WERI-Rb-1 (cell line): ENCODE measurements at regions not wholly inside any gene's neighbourhood (a gene's known extent, or its start where the extent isn't known, plus 50 kb on each side); places are given as distances from the start of the nearest gene placed in this dataset.

ENCODE experiments used
- DNase-seq: peaks from one replicate; pipeline ENCODE4 v3.0.0-alpha.2; 2020
- H3K27ac ChIP-seq: fragments of 250-450 bp; sonication (Bioruptor Pico); 2 replicates; pipeline ENCODE4 v1.5.1; 2020; ENCODE audit warnings: mild to moderate bottlenecking, moderate library complexity
- H3K27me3 ChIP-seq: fragments of 250-450 bp; sonication (Bioruptor Pico); 2 replicates; pipeline ENCODE4 v1.5.1; 2021; ENCODE audit warnings: mild to moderate bottlenecking, low read depth, moderate library complexity; ENCODE audit not compliant: insufficient read depth, severe bottlenecking
- H3K36me3 ChIP-seq: fragments of 250-450 bp; sonication (Bioruptor Pico); 2 replicates; pipeline ENCODE4 v1.5.1; 2020; ENCODE audit warnings: mild to moderate bottlenecking, moderate library complexity
- H3K4me3 ChIP-seq: 2 replicates; pipeline ENCODE4 v1.5.1; 2011; ENCODE audit warnings: low read depth, mild to moderate bottlenecking, control low read depth, low read length
- H3K9me3 ChIP-seq: fragments of 250-450 bp; sonication (Bioruptor Pico); 2 replicates; pipeline ENCODE4 v1.5.1; 2021; ENCODE audit warnings: mild to moderate bottlenecking, moderate library complexity; ENCODE audit not compliant: severe bottlenecking
- TF ChIP-seq, protein P1 (sequence below): IDR thresholded peaks from 2 replicates; pipeline ENCODE4 v1.5.1; 2011; ENCODE audit warnings: low read depth, mild to moderate bottlenecking, control low read depth, inconsistent platforms, low read length

DNA sequence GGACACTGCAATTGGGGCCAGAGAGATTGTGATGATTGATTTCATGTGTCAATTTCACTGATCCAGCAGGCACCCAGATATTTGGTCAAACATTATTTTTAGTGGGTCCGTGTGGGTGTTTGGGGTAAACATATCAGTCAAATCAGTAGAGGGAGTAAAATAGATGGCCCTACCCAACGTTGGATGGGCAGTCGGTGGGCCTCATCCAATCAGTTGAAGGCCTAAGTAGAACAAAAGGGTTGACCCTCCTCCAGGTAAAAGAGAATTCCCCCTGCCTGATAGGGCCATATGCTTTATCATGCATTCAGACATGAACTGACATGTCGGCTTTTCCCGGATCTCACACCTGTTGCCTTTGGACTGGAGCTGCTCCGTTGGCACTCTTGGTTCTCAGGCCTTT, 195.1 kb upstream of the CAND1 start:
- DNase-seq, result no peak
- Histone ChIP-seq H3K9me3 (no peaks in the 10 kb centered on the region), H3K36me3 (no peaks in the 10 kb centered on the region), H3K27me3 (no peaks in the 10 kb centered on the region), H3K27ac (no peak overlapping the region), H3K4me3 (no peak overlapping the region)
- TF ChIP-seq, protein P1, sequence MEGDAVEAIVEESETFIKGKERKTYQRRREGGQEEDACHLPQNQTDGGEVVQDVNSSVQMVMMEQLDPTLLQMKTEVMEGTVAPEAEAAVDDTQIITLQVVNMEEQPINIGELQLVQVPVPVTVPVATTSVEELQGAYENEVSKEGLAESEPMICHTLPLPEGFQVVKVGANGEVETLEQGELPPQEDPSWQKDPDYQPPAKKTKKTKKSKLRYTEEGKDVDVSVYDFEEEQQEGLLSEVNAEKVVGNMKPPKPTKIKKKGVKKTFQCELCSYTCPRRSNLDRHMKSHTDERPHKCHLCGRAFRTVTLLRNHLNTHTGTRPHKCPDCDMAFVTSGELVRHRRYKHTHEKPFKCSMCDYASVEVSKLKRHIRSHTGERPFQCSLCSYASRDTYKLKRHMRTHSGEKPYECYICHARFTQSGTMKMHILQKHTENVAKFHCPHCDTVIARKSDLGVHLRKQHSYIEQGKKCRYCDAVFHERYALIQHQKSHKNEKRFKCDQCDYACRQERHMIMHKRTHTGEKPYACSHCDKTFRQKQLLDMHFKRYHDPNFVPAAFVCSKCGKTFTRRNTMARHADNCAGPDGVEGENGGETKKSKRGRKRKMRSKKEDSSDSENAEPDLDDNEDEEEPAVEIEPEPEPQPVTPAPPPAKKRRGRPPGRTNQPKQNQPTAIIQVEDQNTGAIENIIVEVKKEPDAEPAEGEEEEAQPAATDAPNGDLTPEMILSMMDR, result no peak

DNA sequence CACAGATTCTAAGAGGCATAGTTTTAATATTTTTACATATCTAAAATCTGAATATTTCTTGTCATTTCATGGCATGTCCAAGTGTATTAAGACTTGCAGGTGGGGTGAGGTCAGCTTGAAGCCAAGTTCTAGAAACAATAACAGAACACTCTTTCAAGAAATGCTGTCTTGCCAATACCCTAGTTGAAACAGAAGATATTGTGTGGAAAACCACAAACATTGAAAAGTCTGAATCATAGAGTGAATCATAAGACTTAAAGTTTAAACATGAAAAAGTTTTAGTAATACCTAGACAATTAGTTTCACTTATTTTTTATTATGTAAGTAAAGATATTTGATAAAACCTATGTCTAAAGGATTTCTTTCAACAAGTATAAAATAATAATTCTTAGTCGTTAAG, 191.5 kb upstream of the CAND1 start:
- no peaks in the 10 kb centered on the region for H3K27me3 ChIP-seq
- no peak overlapping the region for H3K4me3 ChIP-seq
- no peak overlapping the region for H3K27ac ChIP-seq
- DNase-seq, result no peak
- H3K9me3 ChIP-seq, result no peaks in the 10 kb centered on the region
- TF ChIP-seq, protein P1, result no peak
- no peaks in the 10 kb centered on the region for H3K36me3 ChIP-seq

DNA sequence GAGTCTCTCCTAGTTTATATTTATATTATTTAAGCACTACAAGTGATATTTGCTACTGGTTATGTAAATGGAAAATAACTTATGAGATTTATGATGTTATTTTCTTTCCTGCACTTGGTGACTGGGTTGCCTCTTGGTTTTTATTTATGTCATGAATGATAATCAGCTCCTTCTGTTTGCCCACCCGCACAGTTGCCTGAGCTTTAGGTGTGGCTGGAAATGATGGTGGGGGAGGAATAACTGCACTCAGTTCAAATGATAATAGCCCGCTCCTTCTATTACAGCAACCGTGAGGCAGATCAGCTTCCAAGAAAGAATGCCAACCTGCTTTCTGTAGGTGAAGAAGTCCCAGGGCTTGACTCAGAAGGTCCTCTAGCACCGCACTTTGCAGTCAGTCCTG, 190.2 kb upstream of the CAND1 start:
- Histone ChIP-seq H3K27ac (no peak overlapping the region), H3K9me3 (no peaks in the 10 kb centered on the region), H3K36me3 (no peaks in the 10 kb centered on the region), H3K4me3 (no peak overlapping the region), H3K27me3 (no peaks in the 10 kb centered on the region)
- no peak for DNase-seq
- TF ChIP-seq, protein P1, result no peak

DNA sequence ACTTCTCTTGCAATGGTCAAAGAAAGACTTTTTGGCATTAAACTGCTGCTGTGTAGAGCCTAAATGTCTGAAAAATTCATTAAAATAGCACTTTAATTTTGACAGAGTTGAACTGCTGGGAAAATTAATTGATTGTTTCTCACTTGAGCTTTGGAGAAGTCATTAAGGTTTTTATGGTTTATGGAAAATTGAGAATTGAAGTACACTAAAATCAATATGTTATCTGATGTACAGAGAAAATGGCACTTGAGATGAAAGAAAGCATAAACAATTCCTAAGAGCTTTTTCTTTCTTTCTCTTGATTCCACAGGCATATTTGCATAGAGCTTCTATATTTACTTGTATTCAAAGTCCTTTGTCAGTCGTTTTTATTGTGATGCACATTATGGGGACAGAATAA, 188.5 kb upstream of the CAND1 start:
- H3K36me3 ChIP-seq, result no peaks in the 10 kb centered on the region
- TF ChIP-seq, protein P1, result no peak
- no peak overlapping the region for H3K27ac ChIP-seq
- no peak for DNase-seq
- H3K4me3 ChIP-seq, result no peak overlapping the region
- H3K9me3 ChIP-seq, result no peaks in the 10 kb centered on the region
- no peaks in the 10 kb centered on the region for H3K27me3 ChIP-seq

DNA sequence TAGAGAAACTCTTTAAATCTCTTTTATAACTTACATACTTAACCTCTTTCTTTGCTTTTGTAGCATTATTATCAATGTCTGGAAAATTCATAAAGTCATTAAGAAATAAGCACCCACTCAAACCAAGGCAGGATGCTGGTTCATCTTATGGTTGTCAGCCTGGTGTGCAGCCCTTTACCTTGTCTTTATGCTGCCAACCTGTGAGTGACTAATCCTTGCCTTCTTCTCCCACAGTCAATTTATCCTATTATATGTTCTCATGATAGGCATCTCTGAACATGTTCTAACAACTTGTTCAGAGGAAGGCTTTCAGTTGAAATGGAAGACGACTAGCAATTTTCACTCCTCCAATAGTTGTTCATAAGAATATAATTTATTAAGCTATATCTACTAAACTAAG, 186.9 kb upstream of the CAND1 start:
- Histone ChIP-seq H3K4me3 (no peak overlapping the region), H3K27me3 (no peaks in the 10 kb centered on the region), H3K27ac (no peak overlapping the region), H3K9me3 (no peaks in the 10 kb centered on the region), H3K36me3 (no peaks in the 10 kb centered on the region)
- no peak for DNase-seq
- TF ChIP-seq, protein P1, result no peak

DNA sequence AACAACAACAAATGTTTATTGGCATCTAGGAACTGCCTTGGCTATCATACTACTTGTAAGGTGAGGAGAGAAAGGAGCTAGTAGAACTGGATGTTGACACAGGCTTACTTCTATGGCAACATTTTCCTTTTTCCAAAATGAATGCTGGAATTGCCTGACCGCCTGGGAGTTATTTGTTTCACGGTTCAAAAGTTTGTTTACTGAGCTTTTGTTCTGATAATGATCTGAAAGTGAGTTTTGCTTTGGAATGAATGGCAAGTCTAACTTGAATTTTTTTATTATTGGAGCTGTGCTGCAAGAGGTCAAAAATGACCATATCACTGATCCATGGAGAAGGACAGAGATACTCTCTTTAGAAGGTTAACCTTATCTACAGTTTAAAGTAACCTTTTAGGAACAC, 183.5 kb upstream of the CAND1 start:
- Histone ChIP-seq H3K4me3 (no peak overlapping the region), H3K27me3 (no peaks in the 10 kb centered on the region), H3K9me3 (no peaks in the 10 kb centered on the region), H3K27ac (no peak overlapping the region), H3K36me3 (no peaks in the 10 kb centered on the region)
- DNase-seq, result no peak
- TF ChIP-seq, protein P1, result no peak
